Tibial artery (tissue), 4 donors: ENCODE measurements at regions not wholly inside any gene's neighbourhood (a gene's known extent, or its start where the extent isn't known, plus 50 kb on each side); places are given as distances from the start of the nearest gene placed in this dataset.

Experiments
- DNase-seq, 2 donors: peaks; one replicate each; pipeline ENCODE4 v3.0.0-alpha.2; 2019
- H3K27ac ChIP-seq, 2 donors: fragments of 200-600 bp; sonication (generic) in 1 of 2; 1 replicate in 1 of 2; 2 replicates in 1 of 2; pipeline ENCODE4 v1.5.1; 2018 to 2019; ENCODE audit warnings: mild to moderate bottlenecking in 1 of 2
- H3K27me3 ChIP-seq, 2 donors: fragments of 200-600 bp; sonication (generic) in 1 of 2; one replicate each; pipeline versions ENCODE4 v1.5.1 to v1.6.0; 2016 to 2019
- H3K36me3 ChIP-seq, 3 donors: fragments of 200-600 bp; sonication (generic) in 2 of 3; one replicate each; pipeline ENCODE4 v1.5.1; 2016 to 2019; ENCODE audit warnings: mild to moderate bottlenecking in 2 of 3
- H3K4me1 ChIP-seq, 4 donors: fragments of 200-600 bp; sonication (generic) in 2 of 4; 1 replicate in 3 of 4; 2 replicates in 1 of 4; pipeline ENCODE4 v1.5.1; 2016 to 2019
- H3K4me3 ChIP-seq, 2 donors: fragments of 200-600 bp; sonication (generic) in 1 of 2; 1 replicate in 1 of 2; 2 replicates in 1 of 2; pipeline ENCODE4 v1.5.1; 2018 to 2019; ENCODE audit warnings: mild to moderate bottlenecking in 2 of 2
- H3K9me3 ChIP-seq, 3 donors: fragments of 200-600 bp; sonication (generic) in 1 of 3; one replicate each; pipeline ENCODE4 v1.5.1; 2016 to 2019
- intact Hi-C: fragments of 100-400 bp; cut with DNase I; formaldehyde crosslinking; loops from one replicate; pipeline ENCODE4 v1.15.0; 2023; ENCODE audit warnings: low total_unique reads
- TF ChIP-seq, protein P1 (sequence below), 2 experiments: fragments of 200-600 bp in 1 of 2; fragments of 450-650 bp in 1 of 2; IDR thresholded peaks; one replicate each; pipeline ENCODE4 v1.5.1; 2017 to 2019; ENCODE audit warnings: antibody characterized with exemption in 2 of 2, mild to moderate bottlenecking in 1 of 2, moderate library complexity in 1 of 2

DNA sequence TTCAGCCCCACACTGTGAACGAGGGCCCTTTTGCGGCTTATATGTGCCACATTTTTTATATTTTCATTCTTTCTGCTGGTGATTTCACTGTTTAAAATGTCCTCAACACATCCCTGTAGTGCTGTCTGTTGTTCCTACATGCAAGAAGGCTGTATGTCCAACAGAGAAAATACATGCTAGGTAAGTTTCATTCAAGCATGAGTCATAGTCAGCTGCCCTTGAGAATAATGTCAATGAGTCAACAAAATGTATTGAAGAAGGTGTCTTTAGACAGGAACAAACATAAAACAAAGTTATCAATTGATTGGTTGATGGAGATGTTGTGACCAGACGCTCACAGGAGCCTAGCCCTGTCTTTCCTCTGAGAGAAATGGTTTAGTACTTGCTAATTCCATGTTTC is 553.4 kb downstream of the PLPP3 start:
- Histone ChIP-seq H3K27ac (no peak overlapping the region), H3K4me3 (no peak overlapping the region), H3K4me1 (no peaks in the 10 kb centered on the region), H3K9me3 (no peaks in the 10 kb centered on the region), H3K36me3 (no peaks in the 10 kb centered on the region), H3K27me3 (no peaks in the 10 kb centered on the region)
- intact Hi-C loops, result no loop called here
- TF ChIP-seq, protein P1, sequence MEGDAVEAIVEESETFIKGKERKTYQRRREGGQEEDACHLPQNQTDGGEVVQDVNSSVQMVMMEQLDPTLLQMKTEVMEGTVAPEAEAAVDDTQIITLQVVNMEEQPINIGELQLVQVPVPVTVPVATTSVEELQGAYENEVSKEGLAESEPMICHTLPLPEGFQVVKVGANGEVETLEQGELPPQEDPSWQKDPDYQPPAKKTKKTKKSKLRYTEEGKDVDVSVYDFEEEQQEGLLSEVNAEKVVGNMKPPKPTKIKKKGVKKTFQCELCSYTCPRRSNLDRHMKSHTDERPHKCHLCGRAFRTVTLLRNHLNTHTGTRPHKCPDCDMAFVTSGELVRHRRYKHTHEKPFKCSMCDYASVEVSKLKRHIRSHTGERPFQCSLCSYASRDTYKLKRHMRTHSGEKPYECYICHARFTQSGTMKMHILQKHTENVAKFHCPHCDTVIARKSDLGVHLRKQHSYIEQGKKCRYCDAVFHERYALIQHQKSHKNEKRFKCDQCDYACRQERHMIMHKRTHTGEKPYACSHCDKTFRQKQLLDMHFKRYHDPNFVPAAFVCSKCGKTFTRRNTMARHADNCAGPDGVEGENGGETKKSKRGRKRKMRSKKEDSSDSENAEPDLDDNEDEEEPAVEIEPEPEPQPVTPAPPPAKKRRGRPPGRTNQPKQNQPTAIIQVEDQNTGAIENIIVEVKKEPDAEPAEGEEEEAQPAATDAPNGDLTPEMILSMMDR (IDR thresholded peaks at IDR 0.05), result no peak
- DNase-seq, result no peak

DNA sequence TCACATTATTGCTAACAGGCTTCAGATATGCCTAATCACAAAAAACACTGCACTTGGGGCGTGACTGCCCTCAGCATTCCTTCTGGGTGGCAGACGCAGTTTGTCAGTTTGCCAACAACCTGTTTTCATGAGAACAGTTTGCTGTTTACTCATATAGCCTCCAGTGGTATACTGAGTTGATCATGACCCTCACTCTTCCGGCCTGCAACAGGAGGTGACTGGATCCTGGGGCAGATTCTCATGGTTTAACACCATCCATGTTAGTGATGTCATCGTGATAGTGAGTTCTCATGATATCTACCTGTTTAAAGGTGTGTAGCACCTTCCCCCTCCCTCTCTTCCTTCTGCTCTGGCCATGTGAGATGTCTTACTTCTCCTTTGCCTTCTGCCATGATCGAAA is 555.2 kb downstream of the PLPP3 start:
- TF ChIP-seq, protein P1 (IDR thresholded peaks at IDR 0.05), result no peak
- no peaks in the 10 kb centered on the region for H3K9me3 ChIP-seq
- intact Hi-C loops, result no loop called here
- peaks cover 0 to 2% (median 0%) of the 10 kb centered on the region in 4 donors for H3K4me1 ChIP-seq
- no peak overlapping the region for H3K27ac ChIP-seq
- no peak for DNase-seq
- H3K27me3 ChIP-seq, result no peaks in the 10 kb centered on the region
- H3K36me3 ChIP-seq, result no peaks in the 10 kb centered on the region
- no peak overlapping the region for H3K4me3 ChIP-seq

DNA sequence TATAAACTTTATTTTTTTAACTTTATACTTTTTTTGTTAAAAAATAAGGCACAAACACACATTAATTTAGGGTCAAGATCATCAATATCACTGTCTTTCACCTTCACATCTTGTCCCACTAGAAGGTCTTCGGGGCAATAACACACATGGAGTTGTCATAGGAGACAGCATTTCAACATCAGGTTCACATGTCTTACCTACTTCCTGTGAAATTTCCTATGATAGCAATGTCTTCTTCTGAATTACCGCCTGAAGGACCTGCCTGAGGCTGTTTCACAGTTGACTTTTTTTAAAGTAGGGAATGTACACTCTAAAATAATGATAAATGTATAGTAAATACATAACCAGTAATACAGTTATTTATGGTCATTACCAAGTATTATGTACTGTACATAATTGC is 559.4 kb downstream of the PLPP3 start:
- Histone ChIP-seq H3K36me3 (no peaks in the 10 kb centered on the region), H3K4me1 (peaks cover 0 to 24% (median 0%) of the 10 kb centered on the region in 4 donors), H3K9me3 (no peaks in the 10 kb centered on the region), H3K4me3 (no peak overlapping the region), H3K27me3 (no peaks in the 10 kb centered on the region), H3K27ac (no peak overlapping the region)
- TF ChIP-seq, protein P1 (IDR thresholded peaks at IDR 0.05), result no peak
- no peak for DNase-seq
- intact Hi-C loops, result no loop called here

DNA sequence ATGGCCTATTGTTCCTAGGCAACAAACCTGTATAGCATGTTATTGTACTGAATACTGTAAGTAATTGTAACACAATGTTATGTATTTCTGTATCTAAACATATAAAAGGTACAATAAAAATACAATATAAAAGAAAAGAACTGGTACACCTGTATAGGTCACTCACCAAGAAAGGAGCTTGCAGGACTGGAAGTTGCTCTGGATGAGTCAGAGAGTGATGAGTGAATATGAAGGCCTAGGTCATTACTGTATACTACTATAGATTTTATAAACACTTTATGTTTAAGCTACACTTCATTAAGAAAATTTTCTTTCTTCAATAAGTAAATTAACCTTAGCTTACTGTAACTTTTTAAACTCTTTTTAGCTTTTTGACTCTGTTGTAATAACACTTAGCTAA is 559.9 kb downstream of the PLPP3 start:
- H3K4me1 ChIP-seq, result peaks cover 0 to 24% (median 0%) of the 10 kb centered on the region in 4 donors
- no peak for DNase-seq
- no peaks in the 10 kb centered on the region for H3K9me3 ChIP-seq
- no peaks in the 10 kb centered on the region for H3K27me3 ChIP-seq
- no peak overlapping the region for H3K27ac ChIP-seq
- TF ChIP-seq, protein P1 (IDR thresholded peaks at IDR 0.05), result no peak
- H3K36me3 ChIP-seq, result no peaks in the 10 kb centered on the region
- no peak overlapping the region for H3K4me3 ChIP-seq
- intact Hi-C loops, result no loop called here

DNA sequence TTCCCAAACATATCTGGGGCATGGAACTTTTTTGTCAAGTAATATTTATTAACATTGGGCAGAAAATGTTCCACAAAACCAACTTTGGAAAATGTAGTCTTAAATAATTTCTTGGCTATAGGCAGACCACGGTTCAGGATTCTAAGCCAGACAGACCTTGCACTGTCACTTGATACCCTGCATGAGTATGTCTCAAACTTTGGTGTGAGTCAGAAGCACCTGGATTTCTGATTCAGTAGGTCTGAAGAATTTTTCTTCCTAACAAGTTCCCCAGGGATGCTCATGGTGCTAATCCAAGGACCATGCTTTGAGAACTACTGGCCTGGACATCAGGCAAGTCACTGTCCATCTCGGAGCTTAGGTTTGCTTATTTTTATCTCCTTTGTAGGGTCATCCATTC is 562.0 kb downstream of the PLPP3 start:
- TF ChIP-seq, protein P1 (IDR thresholded peaks at IDR 0.05), result no peak
- Histone ChIP-seq H3K36me3 (no peaks in the 10 kb centered on the region), H3K4me3 (no peak overlapping the region), H3K27me3 (no peaks in the 10 kb centered on the region), H3K9me3 (no peaks in the 10 kb centered on the region), H3K4me1 (peaks cover 0 to 24% (median 0%) of the 10 kb centered on the region in 4 donors), H3K27ac (no peak overlapping the region)
- intact Hi-C loops, result no loop called here
- DNase-seq, result no peak

DNA sequence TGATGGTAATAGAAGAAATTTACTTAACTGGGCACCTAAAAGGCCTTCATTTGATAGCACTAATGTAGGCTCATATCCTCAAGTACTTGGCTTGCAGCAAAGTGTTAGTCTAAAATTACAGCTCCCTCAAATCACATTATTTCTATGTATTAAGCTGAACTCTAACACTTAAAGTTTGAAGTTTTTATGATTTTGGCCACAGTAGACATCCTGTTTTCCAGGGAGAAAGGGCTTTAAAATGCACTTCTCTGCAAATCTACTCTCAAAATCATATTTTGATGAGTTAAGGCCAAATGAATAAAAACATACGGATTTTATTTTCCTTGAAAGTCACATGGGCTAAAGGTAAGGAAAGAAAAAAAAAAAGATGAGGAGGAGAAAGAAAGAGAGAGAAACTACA is 575.5 kb downstream of the PLPP3 start:
- intact Hi-C loops, result no loop called here
- Histone ChIP-seq H3K36me3 (no peaks in the 10 kb centered on the region), H3K4me1 (no peaks in the 10 kb centered on the region), H3K4me3 (no peak overlapping the region), H3K27me3 (no peaks in the 10 kb centered on the region), H3K9me3 (no peaks in the 10 kb centered on the region), H3K27ac (no peak overlapping the region)
- no peak for DNase-seq
- TF ChIP-seq, protein P1 (IDR thresholded peaks at IDR 0.05), result no peak
